Astrocyte (in vitro differentiated cells and primary cell): ENCODE measurements at regions not wholly inside any gene's neighbourhood (a gene's known extent, or its start where the extent isn't known, plus 50 kb on each side); places are given as distances from the start of the nearest gene placed in this dataset.

ENCODE experiments used
- CTCF ChIP-seq: IDR thresholded peaks from 2 replicates; pipeline ENCODE4 v1.5.1; 2011; ENCODE audit warnings: low read depth, mild to moderate bottlenecking, inconsistent platforms, low read length, moderate library complexity; ENCODE audit not compliant: insufficient read depth
- EZH2 ChIP-seq: IDR thresholded peaks from 2 replicates; pipeline ENCODE4 v1.6.1; 2012; ENCODE audit warnings: mild to moderate bottlenecking, low read length, inconsistent platforms; ENCODE audit not compliant: insufficient read depth

GRCh38 chr7:41167836-41168235 lies 535.1 kb downstream of the INHBA start:
- no peak for TF ChIP-seq CTCF
- no peak for TF ChIP-seq EZH2
